Tibial artery (tissue), 4 donors: ENCODE measurements at regions not wholly inside any gene's neighbourhood (a gene's known extent, or its start where the extent isn't known, plus 50 kb on each side); places are given as distances from the start of the nearest gene placed in this dataset.

Source experiments
- DNase-seq, 2 donors: peaks; one replicate each; pipeline ENCODE4 v3.0.0-alpha.2; 2019
- H3K27ac ChIP-seq, 2 donors: fragments of 200-600 bp; sonication (generic) in 1 of 2; 1 replicate in 1 of 2; 2 replicates in 1 of 2; pipeline ENCODE4 v1.5.1; 2018 to 2019; ENCODE audit warnings: mild to moderate bottlenecking in 1 of 2
- H3K27me3 ChIP-seq, 2 donors: fragments of 200-600 bp; sonication (generic) in 1 of 2; one replicate each; pipeline versions ENCODE4 v1.5.1 to v1.6.0; 2016 to 2019
- H3K36me3 ChIP-seq, 3 donors: fragments of 200-600 bp; sonication (generic) in 2 of 3; one replicate each; pipeline ENCODE4 v1.5.1; 2016 to 2019; ENCODE audit warnings: mild to moderate bottlenecking in 2 of 3
- H3K4me1 ChIP-seq, 4 donors: fragments of 200-600 bp; sonication (generic) in 2 of 4; 1 replicate in 3 of 4; 2 replicates in 1 of 4; pipeline ENCODE4 v1.5.1; 2016 to 2019
- H3K4me3 ChIP-seq, 2 donors: fragments of 200-600 bp; sonication (generic) in 1 of 2; 1 replicate in 1 of 2; 2 replicates in 1 of 2; pipeline ENCODE4 v1.5.1; 2018 to 2019; ENCODE audit warnings: mild to moderate bottlenecking in 2 of 2
- H3K9me3 ChIP-seq, 3 donors: fragments of 200-600 bp; sonication (generic) in 1 of 3; one replicate each; pipeline ENCODE4 v1.5.1; 2016 to 2019
- CTCF ChIP-seq, 2 experiments: fragments of 200-600 bp in 1 of 2; fragments of 450-650 bp in 1 of 2; IDR thresholded peaks; one replicate each; pipeline ENCODE4 v1.5.1; 2017 to 2019; ENCODE audit warnings: antibody characterized with exemption in 2 of 2, mild to moderate bottlenecking in 1 of 2, moderate library complexity in 1 of 2
- intact Hi-C: fragments of 100-400 bp; cut with DNase I; formaldehyde crosslinking; loops from one replicate; pipeline ENCODE4 v1.15.0; 2023; ENCODE audit warnings: low total_unique reads

DNA sequence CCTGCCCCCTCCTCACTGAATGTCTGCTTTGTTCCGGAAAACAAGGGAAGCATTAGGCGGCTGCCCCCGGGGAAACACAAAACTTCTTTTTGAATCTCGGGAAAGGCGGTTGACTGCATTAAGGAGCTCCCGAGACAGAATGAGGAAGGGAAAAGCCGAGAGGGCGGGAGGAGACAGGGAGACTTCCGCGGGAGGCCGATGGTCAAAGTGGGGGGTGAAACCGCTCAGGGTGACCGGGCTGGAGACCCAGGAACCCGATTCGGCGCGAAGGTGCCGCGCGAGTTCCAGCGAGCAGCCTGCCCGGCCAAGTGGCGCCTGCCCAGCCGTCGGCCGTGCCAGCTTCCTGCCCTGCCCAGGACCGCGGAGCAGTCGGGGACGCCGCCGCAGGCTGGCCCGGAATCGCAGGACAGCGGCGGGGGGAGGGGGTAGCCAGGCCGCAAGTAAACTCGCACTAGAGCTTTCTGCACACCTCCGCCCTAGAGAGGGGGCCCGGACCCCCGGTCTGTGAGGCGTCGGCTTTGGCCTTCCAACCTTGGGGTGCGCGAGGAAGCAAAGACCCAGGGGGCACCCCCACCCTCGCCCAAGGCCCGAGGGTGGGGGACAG is 55.1 kb upstream of the BCOR start:
- H3K4me3 ChIP-seq = peak overlapping the region; percentile 53 to 59
- no peak for TF ChIP-seq CTCF (IDR thresholded peaks at IDR 0.05)
- peaks cover 0 to 46% (median 18%) of the 10 kb centered on the region in 4 donors for H3K4me1 ChIP-seq
- peak overlapping the region; percentile 67 to 73 for H3K27ac ChIP-seq
- H3K9me3 ChIP-seq = no peaks in the 10 kb centered on the region
- no peaks in the 10 kb centered on the region for H3K27me3 ChIP-seq
- intact Hi-C loops = loop anchor here (5.0 kb wide), 2 partner anchors 56 to 421 kb away; partner anchors contain the start of gene BCOR
- H3K36me3 ChIP-seq = no peaks in the 10 kb centered on the region
- DNase-seq = peak in 1 of 2 donors; percentile 85

DNA sequence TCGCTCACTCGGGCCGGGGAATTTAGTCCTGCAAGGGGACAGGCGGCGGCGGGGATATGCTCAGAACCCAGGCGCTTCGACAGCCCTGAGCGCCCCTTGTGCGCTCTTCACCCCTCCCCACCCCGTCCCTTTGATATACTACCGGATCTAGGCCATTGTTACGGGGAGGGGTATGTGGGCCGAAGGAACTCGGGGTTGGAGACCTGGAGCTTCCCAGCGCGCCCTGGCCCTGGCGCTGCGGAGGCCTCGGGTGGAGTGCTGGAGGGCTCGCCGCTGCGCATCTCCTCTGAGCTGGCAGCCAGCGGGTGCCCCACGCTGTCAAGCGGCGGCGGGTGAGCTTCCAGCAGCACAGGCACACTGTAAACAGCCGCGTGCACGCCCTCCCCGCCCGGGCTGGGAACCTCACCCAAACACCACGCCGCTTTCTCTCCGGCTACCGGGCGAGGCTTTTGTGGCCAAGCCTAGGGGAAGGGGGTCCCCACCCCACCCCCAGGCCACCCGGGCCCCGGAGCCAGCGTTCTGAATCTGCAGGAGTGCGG is 54.5 kb upstream of the BCOR start:
- peak overlapping the region; percentile 53 to 59 for H3K4me3 ChIP-seq
- H3K4me1 ChIP-seq = peaks cover 0 to 47% (median 18%) of the 10 kb centered on the region in 4 donors
- peak overlapping the region; percentile 67 to 73 for H3K27ac ChIP-seq
- intact Hi-C loops = loop anchor here (5.0 kb wide), 2 partner anchors 55 to 420 kb away; partner anchors contain the start of gene BCOR
- DNase-seq = peak in 1 of 2 donors; percentile 70
- H3K36me3 ChIP-seq = no peaks in the 10 kb centered on the region
- no peak for TF ChIP-seq CTCF (IDR thresholded peaks at IDR 0.05)
- H3K9me3 ChIP-seq = no peaks in the 10 kb centered on the region
- no peaks in the 10 kb centered on the region for H3K27me3 ChIP-seq

DNA sequence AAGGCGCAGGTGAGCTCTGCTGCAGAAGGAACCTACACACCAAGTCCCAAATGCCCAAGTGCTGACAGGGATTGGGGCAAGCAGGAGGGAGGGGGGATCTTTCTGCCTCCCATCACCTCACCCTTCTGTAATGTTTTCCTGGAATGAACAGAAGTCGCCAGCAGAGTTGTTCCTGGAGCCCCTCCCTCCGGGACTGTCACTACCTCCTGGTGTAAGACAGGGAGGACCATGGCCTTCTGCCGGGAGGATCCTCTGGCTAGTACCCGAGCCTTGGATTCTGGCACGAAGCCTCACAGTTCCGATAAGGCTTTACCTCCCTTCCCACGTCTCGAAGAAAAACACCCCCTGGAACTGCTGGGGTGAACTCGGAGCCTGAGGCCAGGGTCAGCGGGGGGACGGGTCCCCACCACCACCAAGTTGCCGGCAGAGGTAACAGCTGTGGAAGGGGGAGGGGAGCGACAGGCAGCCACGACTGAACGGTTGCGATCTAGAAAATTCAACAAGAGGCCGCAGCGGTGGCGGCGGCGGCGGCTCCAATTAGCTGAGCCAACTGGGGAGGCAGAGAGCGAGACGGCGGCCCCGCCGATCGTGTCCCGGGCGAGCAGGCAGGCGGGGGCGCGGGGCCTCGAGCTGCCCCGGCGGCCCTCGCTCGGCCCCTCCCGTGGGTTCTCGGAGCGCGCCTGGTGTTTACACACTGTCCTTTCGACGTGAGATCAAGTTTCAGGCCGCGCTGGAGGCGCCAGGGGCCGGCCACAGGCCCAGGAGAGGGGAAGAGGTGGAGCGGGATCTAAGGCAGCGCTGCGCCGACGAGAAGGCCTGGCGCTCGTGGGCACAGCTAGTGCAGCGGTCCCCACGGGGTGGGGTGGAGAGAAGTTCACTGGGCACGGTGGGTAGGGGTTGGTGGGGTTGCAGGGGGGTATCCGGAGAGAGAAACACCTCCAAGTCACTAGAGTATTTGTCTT is 53.7 kb upstream of the BCOR start:
- Histone ChIP-seq H3K4me1 (peaks cover 0 to 52% (median 22%) of the 10 kb centered on the region in 4 donors), H3K27me3 (no peaks in the 10 kb centered on the region), H3K4me3 (peak overlapping the region; percentile 53 to 59)

DNA sequence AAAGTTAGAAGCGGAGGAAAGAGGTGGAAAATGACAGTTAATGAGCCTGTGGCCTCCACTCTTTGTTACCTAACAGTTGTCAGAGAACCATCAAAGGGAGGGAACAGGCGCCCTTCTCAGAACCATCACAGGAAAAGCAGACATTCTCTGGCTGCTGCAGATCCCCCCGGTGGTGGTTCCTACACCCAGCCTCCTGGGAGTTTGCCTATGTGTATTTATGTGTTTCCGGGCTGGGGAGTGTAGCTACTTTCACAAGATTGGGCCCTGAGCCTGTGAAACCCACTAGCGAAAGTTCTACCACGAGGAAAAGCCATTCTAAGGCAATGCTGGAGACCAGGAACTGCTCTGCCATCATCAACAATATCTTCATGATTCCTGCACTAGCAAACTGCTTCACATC is 52.7 kb upstream of the BCOR start:
- Histone ChIP-seq H3K36me3 (no peaks in the 10 kb centered on the region), H3K27ac (no peak overlapping the region), H3K4me3 (no peak overlapping the region), H3K4me1 (peaks cover 0 to 58% (median 27%) of the 10 kb centered on the region in 4 donors), H3K9me3 (no peaks in the 10 kb centered on the region), H3K27me3 (no peaks in the 10 kb centered on the region)
- DNase-seq = no peak
- intact Hi-C loops = loop anchor here (5.0 kb wide), 2 partner anchors 53 to 418 kb away; partner anchors contain the start of gene BCOR
- TF ChIP-seq CTCF (IDR thresholded peaks at IDR 0.05) = no peak

More for the DNA sequence above, 53.7 kb upstream of the BCOR start:
- peak overlapping the region; percentile 67 to 73 for H3K27ac ChIP-seq
- H3K9me3 ChIP-seq = no peaks in the 10 kb centered on the region
- no peak for TF ChIP-seq CTCF (IDR thresholded peaks at IDR 0.05)
- no peaks in the 10 kb centered on the region for H3K36me3 ChIP-seq
- DNase-seq = no peak
- intact Hi-C loops = loop anchor here (5.0 kb wide), 2 partner anchors 54 to 419 kb away; partner anchors contain the start of gene BCOR
